ENCODE measurements at regions not wholly inside any gene's neighbourhood (a gene's known extent, or its start where the extent isn't known, plus 50 kb on each side); places are given as distances from the start of the nearest gene placed in this dataset.

GRCh38 chr17:20929334-20929733 lies 113.5 kb downstream of the USP22 start:
- H3K56ac ChIP-seq (ENCODE audit: insufficient read length, low read depth, low read length) = no peak overlapping the region
- TF ChIP-seq CTCF (conservative IDR thresholded peaks at IDR 0.05) = no peak

More at GRCh38 chr17:20929334-20929733, 113.5 kb downstream of the USP22 start:
- Histone ChIP-seq H3K18ac (ENCODE audit: insufficient read length, low read depth, low read length) (no peak overlapping the region), H4K20me1 (ENCODE audit: control insufficient read depth, insufficient read depth, insufficient read length) (no peaks in the 10 kb centered on the region), H3K79me2 (ENCODE audit: insufficient read depth, low read length) (no peaks in the 10 kb centered on the region), H3K4ac (ENCODE audit: low read depth, low read length) (no peak overlapping the region), H4K5ac (ENCODE audit: insufficient read length, low read depth, low read length) (no peak overlapping the region), H3K9ac (ENCODE audit: extremely low read depth, insufficient read length, low read length) (no peak overlapping the region), H3K27ac (ENCODE audit: insufficient read length, low read depth, low read length) (no peak overlapping the region), H3K4me2 (ENCODE audit: insufficient read depth, insufficient read length, low read length) (no peak overlapping the region), H2BK20ac (ENCODE audit: low read depth, low read length, poor library complexity, severe bottlenecking) (no peak overlapping the region), H2BK5ac (ENCODE audit: insufficient read length, low read length) (no peak overlapping the region), H2BK120ac (ENCODE audit: low read depth, low read length, poor library complexity, severe bottlenecking) (no peak overlapping the region), H2AK5ac (ENCODE audit: insufficient read length, low read length) (no peak overlapping the region), H3K79me1 (ENCODE audit: insufficient read depth, low read depth, low read length, poor library complexity, severe bottlenecking) (no peaks in the 10 kb centered on the region), H3K9me3 (ENCODE audit: control insufficient read depth, low read depth, low read length) (no peaks in the 10 kb centered on the region), H3K14ac (ENCODE audit: insufficient read depth, low read length) (no peak overlapping the region), H3T11ph (ENCODE audit: low read length) (no peak overlapping the region), H2AFZ (ENCODE audit: low read length) (no peak overlapping the region), H2BK12ac (ENCODE audit: insufficient read length, low read depth, low read length) (no peak overlapping the region), H3K23ac (ENCODE audit: insufficient read length, low read depth, low read length) (no peak overlapping the region), H3K4me1 (ENCODE audit: insufficient read depth, low read length) (0 out of 2 replicates have a peak, but pooled peaks cover 3% of the 10 kb centered on the region), H3K27me3 (ENCODE audit: insufficient read depth, low read length) (no peaks in the 10 kb centered on the region), H2BK15ac (ENCODE audit: low read depth, low read length) (no peak overlapping the region), H4K91ac (ENCODE audit: insufficient read length, low read depth, low read length) (no peak overlapping the region), H4K8ac (replicated peaks; ENCODE audit: insufficient read length, low read depth, low read length) (no peak overlapping the region), H3K23me2 (ENCODE audit: insufficient read length, low read depth, low read length, poor library complexity, severe bottlenecking) (no peaks in the 10 kb centered on the region)
- no CpG with 5 or more reads among the region's 5 CpGs for WGBS (ENCODE audit: extremely low coverage, insufficient read length, low lambda C conversion rate)
- peaks cover 0 to 3% of the 10 kb centered on the region in 2 experiments; a peak in 2 of 4 replicates for H3K4me1 Mint-ChIP-seq
- H3K9me3 Mint-ChIP-seq = no peaks in the 10 kb centered on the region
- H3K4me3 Mint-ChIP-seq = no peak overlapping the region
- H3K36me3 Mint-ChIP-seq (ENCODE audit: insufficient read depth in 1 of 3, low read depth in 3 of 3) = peaks cover 0 to 6% (median 4%) of the 10 kb centered on the region in 3 experiments; a peak in 2 of 7 replicates
- no peak for DNase-seq
- no peaks in the 10 kb centered on the region for H3K27me3 Mint-ChIP-seq (ENCODE audit: low read depth)
- H3K27ac Mint-ChIP-seq = no peak overlapping the region

All from H9 (cell line).